Loucy (cell line): ENCODE measurements at regions not wholly inside any gene's neighbourhood (a gene's known extent, or its start where the extent isn't known, plus 50 kb on each side); places are given as distances from the start of the nearest gene placed in this dataset.

Experiments used
- EZH2phosphoT487 ChIP-seq: fragments of 200-600 bp; IDR thresholded peaks from 2 replicates; pipeline ENCODE4 v1.6.1; 2018; ENCODE audit warnings: antibody characterized with exemption, mild to moderate bottlenecking, moderate library complexity, borderline replicate concordance
- TF ChIP-seq, protein P1 (sequence below): fragments of 200-600 bp; sonication (generic); conservative IDR thresholded peaks from 2 replicates; pipeline ENCODE4 v1.5.1; 2014; ENCODE audit warnings: mild to moderate bottlenecking, antibody characterized with exemption, low read length

DNA sequence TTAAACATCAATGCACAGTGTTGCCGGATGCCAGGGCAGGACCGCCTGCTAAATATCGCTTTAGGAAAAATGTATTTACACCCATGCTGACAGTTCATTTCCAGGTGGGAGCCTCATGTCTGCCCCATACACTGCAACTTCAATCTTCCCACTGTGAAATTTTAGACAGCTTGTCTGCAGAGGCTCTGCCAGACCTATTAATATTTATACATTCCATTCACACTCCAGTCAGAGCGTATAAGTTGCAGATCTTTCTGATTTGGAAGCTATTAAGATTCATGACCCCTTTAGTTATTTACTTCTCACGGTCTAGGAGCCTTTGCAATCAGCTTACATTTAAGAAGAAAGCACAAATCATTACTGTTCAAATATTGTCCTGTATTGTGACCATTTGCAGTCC lies 357.4 kb downstream of the ATP23 start:
- TF ChIP-seq, protein P1, sequence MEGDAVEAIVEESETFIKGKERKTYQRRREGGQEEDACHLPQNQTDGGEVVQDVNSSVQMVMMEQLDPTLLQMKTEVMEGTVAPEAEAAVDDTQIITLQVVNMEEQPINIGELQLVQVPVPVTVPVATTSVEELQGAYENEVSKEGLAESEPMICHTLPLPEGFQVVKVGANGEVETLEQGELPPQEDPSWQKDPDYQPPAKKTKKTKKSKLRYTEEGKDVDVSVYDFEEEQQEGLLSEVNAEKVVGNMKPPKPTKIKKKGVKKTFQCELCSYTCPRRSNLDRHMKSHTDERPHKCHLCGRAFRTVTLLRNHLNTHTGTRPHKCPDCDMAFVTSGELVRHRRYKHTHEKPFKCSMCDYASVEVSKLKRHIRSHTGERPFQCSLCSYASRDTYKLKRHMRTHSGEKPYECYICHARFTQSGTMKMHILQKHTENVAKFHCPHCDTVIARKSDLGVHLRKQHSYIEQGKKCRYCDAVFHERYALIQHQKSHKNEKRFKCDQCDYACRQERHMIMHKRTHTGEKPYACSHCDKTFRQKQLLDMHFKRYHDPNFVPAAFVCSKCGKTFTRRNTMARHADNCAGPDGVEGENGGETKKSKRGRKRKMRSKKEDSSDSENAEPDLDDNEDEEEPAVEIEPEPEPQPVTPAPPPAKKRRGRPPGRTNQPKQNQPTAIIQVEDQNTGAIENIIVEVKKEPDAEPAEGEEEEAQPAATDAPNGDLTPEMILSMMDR: no peak
- TF ChIP-seq EZH2phosphoT487: no peak
